ENCODE measurements at regions not wholly inside any gene's neighbourhood (a gene's known extent, or its start where the extent isn't known, plus 50 kb on each side); places are given as distances from the start of the nearest gene placed in this dataset.

DNA sequence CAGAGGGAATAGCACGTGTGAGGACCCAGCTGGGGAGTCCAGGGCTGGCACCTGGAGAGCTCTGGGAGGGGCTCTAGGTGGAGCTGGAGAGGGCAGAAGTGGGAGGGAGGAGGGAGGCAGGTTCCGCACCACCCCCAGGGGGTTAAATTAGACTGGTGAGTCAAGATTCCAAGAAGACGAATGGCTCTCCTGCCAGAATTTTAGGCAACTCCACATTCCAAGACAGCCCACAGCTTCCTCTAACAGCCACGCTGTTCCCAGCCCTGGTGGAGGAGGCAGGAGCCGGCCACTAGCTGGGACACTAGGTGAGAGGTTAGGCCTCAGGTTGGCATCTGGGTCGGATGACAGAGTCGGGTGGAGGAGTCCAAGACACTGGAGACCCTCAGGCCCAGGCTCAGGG lies 60.2 kb downstream of the TFAP2C start:
- H3K4me3 ChIP-seq (ENCODE audit: control insufficient read depth, low read depth, low read length) = no peak overlapping the region
- TF ChIP-seq, protein P1, sequence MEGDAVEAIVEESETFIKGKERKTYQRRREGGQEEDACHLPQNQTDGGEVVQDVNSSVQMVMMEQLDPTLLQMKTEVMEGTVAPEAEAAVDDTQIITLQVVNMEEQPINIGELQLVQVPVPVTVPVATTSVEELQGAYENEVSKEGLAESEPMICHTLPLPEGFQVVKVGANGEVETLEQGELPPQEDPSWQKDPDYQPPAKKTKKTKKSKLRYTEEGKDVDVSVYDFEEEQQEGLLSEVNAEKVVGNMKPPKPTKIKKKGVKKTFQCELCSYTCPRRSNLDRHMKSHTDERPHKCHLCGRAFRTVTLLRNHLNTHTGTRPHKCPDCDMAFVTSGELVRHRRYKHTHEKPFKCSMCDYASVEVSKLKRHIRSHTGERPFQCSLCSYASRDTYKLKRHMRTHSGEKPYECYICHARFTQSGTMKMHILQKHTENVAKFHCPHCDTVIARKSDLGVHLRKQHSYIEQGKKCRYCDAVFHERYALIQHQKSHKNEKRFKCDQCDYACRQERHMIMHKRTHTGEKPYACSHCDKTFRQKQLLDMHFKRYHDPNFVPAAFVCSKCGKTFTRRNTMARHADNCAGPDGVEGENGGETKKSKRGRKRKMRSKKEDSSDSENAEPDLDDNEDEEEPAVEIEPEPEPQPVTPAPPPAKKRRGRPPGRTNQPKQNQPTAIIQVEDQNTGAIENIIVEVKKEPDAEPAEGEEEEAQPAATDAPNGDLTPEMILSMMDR (IDR thresholded peaks at IDR 0.05; ENCODE audit: control insufficient read depth, insufficient read depth, low read depth, low read length, missing control alignments) = peak; percentile 23

DNA sequence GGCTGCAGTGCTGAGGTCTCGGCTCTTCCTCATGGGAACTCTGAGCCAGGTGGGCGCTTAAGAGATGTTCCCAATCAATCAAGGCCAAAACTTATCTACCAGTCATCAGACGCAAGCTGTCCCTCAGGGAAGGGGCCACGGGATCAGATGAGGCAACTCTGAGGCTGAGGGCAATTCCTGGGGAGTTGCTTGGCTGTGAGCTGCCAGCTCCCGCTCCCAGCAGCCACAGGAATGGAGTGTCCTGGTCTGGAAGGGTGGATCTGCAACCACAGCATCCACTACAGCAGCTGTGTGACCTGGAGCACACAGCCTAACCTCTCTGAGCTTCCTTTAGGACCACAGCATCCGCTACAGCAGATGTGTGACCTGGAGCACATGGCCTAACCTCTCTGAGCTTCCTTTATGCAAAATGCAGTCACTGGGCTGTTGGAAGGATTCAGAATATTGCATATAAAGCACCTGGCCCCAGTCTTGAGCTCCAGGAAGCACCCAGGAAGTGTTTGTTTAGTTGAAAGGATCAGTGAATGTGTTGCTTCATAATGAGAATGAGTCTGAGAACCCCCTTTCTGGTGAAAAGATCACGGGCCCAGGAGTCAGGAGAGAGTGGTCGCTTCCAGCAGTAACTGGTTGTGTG lies 60.9 kb downstream of the TFAP2C start:
- H3K4me3 ChIP-seq (ENCODE audit: control insufficient read depth, low read depth, low read length) = no peak overlapping the region
- peak; percentile 37 for DNase-seq (ENCODE audit: low read depth)
- TF ChIP-seq, protein P1 (IDR thresholded peaks at IDR 0.05; ENCODE audit: control insufficient read depth, insufficient read depth, low read depth, low read length, missing control alignments) = no peak

More for the DNA sequence above, 60.2 kb downstream of the TFAP2C start:
- DNase-seq (ENCODE audit: low read depth) = peak; percentile 61

DNA sequence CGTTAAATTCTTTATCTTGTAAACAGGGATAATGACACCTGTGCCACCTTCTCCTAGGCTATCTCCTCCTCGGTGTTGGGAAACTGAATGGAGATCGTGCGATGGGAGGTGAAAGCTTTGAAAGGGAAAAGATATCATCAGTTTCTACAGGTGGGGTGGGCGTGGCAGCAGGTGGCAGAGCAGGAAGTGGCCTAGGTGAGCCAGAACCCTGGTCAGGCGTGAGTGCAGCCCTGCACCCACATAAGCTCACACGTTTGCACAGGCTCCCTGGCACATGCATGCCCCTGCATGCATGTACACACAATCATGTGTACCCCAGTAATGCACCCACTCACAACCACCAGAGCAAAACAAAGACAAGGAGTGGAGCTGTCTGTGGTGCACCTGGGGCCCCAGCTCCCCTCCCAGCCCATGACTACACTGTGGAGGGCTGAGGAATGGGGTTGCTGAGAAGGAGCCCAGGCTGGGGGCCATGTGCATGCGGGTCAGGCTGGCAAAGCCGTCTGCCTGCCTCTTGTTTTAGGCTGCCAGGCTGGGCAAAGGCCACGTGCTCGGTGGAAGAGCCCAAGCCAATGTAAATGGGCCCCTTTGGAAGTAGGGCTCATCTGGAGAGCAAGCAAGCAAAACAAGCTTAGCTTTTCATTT lies 61.5 kb downstream of the TFAP2C start:
- no peak overlapping the region for H3K4me3 ChIP-seq (ENCODE audit: control insufficient read depth, low read depth, low read length)
- no peak for DNase-seq (ENCODE audit: low read depth)
- TF ChIP-seq, protein P1 (IDR thresholded peaks at IDR 0.05; ENCODE audit: control insufficient read depth, insufficient read depth, low read depth, low read length, missing control alignments) = no peak

DNA sequence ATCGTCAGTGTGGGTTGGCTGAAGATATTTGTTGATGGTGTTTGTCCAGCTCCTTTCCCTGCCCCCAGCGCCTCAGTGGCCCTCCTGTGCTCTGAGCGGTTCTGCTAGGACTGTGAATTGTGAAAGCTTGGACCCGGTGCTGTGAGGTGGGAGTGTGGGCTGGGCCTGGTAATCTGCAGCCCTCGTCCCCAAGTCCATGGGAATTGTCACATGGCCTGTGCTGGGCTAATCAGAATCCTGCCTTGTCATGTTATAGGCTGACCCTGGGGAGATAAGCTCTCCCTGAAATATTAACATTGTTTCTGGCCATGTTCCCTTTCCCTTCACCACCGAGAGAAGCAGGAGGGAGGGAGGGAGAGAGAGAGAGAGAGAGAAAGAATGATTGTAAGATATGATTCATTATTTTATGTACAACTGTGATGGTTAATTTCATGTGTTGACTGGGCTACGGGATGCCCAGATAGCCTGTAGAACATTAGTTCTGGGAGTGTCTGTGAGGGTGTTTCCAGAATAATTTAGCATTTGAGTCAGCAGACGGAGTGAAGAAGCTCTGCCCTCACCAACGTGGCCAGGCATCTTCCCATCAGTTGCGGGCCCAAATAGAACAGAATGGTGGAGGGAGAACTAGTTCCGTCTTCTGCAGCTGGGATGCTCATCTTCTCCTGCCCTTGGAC lies 62.4 kb downstream of the TFAP2C start:
- TF ChIP-seq, protein P1 (IDR thresholded peaks at IDR 0.05; ENCODE audit: control insufficient read depth, insufficient read depth, low read depth, low read length, missing control alignments) = no peak
- no peak for DNase-seq (ENCODE audit: low read depth)
- H3K4me3 ChIP-seq (ENCODE audit: control insufficient read depth, low read depth, low read length) = no peak overlapping the region

DNA sequence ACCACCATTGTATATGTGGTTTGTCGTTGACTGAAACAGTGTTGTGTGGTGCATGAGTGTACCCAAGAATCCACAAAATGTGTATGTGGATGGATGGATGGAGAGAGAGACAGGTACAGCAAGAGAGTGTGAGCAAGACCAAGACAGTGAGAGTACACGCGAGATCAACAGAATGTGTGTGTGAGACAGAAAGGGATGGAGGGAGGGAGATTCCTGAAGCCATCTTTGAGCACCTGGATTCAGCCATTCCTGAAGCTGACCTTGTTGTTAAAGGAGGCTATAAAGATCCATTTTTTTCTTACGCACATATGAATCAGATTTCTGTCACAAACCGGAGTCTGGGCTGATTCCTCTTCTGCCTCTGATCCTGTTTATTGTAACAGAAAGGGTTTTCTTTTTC lies 64.1 kb downstream of the TFAP2C start:
- TF ChIP-seq, protein P1 (IDR thresholded peaks at IDR 0.05; ENCODE audit: control insufficient read depth, insufficient read depth, low read depth, low read length, missing control alignments) = no peak
- DNase-seq (ENCODE audit: low read depth) = no peak
- no peak overlapping the region for H3K4me3 ChIP-seq (ENCODE audit: control insufficient read depth, low read depth, low read length)

DNA sequence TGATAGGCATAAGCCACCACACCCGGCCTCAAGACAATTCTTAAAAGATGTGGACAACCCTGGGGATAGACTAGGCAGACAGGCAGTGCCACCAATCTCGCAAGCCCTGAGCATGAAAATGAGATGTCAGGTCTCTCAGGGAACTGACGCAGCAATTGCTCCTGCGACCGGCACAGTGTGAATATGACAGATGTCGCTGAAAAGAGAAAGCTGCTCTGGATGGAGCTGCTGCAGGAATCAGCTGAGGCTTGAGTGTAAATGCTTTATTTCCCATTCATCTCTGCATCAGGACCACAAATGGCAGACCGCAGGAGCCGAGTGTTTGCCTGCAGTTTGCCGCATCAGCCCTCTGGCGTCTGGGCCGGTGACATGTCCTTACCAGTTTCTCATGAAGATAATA lies 68.4 kb downstream of the TFAP2C start:
- TF ChIP-seq, protein P1 (IDR thresholded peaks at IDR 0.05; ENCODE audit: control insufficient read depth, insufficient read depth, low read depth, low read length, missing control alignments) = no peak
- DNase-seq (ENCODE audit: low read depth) = no peak
- no peak overlapping the region for H3K4me3 ChIP-seq (ENCODE audit: control insufficient read depth, low read depth, low read length)

Measured in AG09309 (cell line).